ENCODE measurements at regions not wholly inside any gene's neighbourhood (a gene's known extent, or its start where the extent isn't known, plus 50 kb on each side); places are given as distances from the start of the nearest gene placed in this dataset.

DNA sequence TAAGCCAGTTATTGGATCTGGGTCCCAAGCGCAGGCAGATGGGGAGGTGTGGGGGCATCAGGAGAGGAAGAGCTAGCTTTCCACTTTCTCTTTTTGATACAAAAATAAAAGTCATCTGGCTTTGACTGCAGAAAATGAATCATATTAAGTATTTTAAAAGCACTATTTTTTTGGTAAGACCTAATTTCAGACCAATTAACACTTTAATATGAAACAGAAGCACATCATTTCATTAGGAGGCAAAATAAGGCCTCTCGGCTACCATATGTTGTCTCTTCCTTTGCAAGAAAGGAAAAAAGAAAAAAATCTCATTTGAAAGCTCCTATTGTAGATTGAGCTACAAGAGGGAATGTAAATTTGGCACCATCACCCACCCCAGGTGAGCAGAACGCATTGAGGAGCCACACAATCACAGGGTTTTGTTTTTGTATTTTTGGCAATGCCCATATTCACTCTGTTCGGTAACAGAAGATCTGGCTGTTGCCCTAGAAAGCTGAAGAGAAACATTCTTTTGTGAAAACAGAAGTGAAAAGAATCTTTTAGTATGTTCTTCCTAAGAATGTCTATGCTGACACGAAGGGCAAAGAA, 390.7 kb upstream of the ETAA1 start:
- Histone ChIP-seq H3K27ac (replicated peaks) (no peak overlapping the region), H3K27me3 (ENCODE audit: insufficient read depth, poor library complexity, severe bottlenecking) (no peaks in the 10 kb centered on the region), H3K4me3 (replicated peaks; ENCODE audit: insufficient read depth, low read length) (no peak overlapping the region)
- TF ChIP-seq, protein P1, sequence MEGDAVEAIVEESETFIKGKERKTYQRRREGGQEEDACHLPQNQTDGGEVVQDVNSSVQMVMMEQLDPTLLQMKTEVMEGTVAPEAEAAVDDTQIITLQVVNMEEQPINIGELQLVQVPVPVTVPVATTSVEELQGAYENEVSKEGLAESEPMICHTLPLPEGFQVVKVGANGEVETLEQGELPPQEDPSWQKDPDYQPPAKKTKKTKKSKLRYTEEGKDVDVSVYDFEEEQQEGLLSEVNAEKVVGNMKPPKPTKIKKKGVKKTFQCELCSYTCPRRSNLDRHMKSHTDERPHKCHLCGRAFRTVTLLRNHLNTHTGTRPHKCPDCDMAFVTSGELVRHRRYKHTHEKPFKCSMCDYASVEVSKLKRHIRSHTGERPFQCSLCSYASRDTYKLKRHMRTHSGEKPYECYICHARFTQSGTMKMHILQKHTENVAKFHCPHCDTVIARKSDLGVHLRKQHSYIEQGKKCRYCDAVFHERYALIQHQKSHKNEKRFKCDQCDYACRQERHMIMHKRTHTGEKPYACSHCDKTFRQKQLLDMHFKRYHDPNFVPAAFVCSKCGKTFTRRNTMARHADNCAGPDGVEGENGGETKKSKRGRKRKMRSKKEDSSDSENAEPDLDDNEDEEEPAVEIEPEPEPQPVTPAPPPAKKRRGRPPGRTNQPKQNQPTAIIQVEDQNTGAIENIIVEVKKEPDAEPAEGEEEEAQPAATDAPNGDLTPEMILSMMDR (IDR thresholded peaks at IDR 0.05; ENCODE audit: insufficient read depth, low read length): no peak
- TF ChIP-seq SPI1 (IDR thresholded peaks at IDR 0.05; ENCODE audit: borderline replicate concordance, low read depth): no peak
- TF ChIP-seq, protein P2, sequence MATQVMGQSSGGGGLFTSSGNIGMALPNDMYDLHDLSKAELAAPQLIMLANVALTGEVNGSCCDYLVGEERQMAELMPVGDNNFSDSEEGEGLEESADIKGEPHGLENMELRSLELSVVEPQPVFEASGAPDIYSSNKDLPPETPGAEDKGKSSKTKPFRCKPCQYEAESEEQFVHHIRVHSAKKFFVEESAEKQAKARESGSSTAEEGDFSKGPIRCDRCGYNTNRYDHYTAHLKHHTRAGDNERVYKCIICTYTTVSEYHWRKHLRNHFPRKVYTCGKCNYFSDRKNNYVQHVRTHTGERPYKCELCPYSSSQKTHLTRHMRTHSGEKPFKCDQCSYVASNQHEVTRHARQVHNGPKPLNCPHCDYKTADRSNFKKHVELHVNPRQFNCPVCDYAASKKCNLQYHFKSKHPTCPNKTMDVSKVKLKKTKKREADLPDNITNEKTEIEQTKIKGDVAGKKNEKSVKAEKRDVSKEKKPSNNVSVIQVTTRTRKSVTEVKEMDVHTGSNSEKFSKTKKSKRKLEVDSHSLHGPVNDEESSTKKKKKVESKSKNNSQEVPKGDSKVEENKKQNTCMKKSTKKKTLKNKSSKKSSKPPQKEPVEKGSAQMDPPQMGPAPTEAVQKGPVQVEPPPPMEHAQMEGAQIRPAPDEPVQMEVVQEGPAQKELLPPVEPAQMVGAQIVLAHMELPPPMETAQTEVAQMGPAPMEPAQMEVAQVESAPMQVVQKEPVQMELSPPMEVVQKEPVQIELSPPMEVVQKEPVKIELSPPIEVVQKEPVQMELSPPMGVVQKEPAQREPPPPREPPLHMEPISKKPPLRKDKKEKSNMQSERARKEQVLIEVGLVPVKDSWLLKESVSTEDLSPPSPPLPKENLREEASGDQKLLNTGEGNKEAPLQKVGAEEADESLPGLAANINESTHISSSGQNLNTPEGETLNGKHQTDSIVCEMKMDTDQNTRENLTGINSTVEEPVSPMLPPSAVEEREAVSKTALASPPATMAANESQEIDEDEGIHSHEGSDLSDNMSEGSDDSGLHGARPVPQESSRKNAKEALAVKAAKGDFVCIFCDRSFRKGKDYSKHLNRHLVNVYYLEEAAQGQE (IDR thresholded peaks at IDR 0.05; ENCODE audit: insufficient replicate concordance, low read depth): no peak
- no peak for TF ChIP-seq POLR2AphosphoS5 (IDR thresholded peaks at IDR 0.05; ENCODE audit: low read depth)
- no peak for TF ChIP-seq GABPA (IDR thresholded peaks at IDR 0.05; ENCODE audit: low read depth)
- no peak for DNase-seq (ENCODE audit: low read depth in 1 of 2, low spot score in 1 of 2)

DNA sequence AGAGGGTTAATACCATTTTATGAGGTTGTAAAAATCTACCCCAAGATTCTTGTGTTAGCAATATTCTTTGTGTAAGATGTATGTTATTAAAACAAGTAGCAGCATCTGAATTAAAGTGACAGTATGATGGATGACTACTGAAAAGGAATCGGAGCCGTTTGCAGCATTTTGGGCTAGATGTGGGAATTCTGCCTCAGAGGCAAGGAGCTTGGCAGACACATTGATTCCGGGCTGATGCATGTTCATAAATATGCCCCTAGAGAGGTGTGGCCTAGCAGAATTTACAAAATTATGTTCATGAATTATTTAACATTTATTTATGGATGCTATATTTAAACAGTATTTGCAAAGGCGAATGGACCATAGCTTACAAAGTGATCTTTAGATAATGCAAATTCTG, 389.0 kb upstream of the ETAA1 start:
- no peak overlapping the region for H3K27ac ChIP-seq (replicated peaks)

DNA sequence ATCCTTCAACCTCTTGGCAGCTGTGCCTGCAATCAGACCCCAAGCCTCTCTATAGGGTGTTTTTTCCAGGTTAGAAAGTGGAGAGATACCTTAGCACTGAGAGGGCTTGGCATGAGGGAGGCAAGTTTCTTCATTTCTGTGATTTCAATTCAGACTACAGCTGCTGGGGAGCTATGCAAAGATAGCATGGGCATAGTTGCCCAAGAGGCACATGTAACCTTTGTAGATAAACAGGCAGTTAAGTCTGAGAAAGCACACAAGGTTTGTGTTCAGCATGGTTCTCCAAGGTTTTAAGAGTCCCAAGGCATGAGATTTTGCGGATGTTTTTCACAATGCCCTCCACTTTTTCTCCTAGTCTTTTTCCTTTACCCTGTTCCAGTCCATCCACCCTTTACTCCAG, 385.0 kb upstream of the ETAA1 start:
- Histone ChIP-seq H3K27me3 (ENCODE audit: insufficient read depth, poor library complexity, severe bottlenecking) (no peaks in the 10 kb centered on the region), H3K4me3 (replicated peaks; ENCODE audit: insufficient read depth, low read length) (no peak overlapping the region), H3K27ac (replicated peaks) (no peak overlapping the region)
- TF ChIP-seq SPI1 (IDR thresholded peaks at IDR 0.05; ENCODE audit: borderline replicate concordance, low read depth) (no peak), GABPA (IDR thresholded peaks at IDR 0.05; ENCODE audit: low read depth) (no peak), POLR2AphosphoS5 (IDR thresholded peaks at IDR 0.05; ENCODE audit: low read depth) (no peak)
- TF ChIP-seq, protein P1 (IDR thresholded peaks at IDR 0.05; ENCODE audit: insufficient read depth, low read length): no peak
- TF ChIP-seq, protein P2 (IDR thresholded peaks at IDR 0.05; ENCODE audit: insufficient replicate concordance, low read depth): no peak
- DNase-seq (ENCODE audit: low read depth in 1 of 2, low spot score in 1 of 2): no peak

More for the DNA sequence above, 389.0 kb upstream of the ETAA1 start:
- no peak for DNase-seq (ENCODE audit: low read depth in 1 of 2, low spot score in 1 of 2)
- no peak overlapping the region for H3K4me3 ChIP-seq (replicated peaks; ENCODE audit: insufficient read depth, low read length)
- TF ChIP-seq POLR2AphosphoS5 (IDR thresholded peaks at IDR 0.05; ENCODE audit: low read depth) (no peak), SPI1 (IDR thresholded peaks at IDR 0.05; ENCODE audit: borderline replicate concordance, low read depth) (no peak), GABPA (IDR thresholded peaks at IDR 0.05; ENCODE audit: low read depth) (no peak)
- TF ChIP-seq, protein P1 (IDR thresholded peaks at IDR 0.05; ENCODE audit: insufficient read depth, low read length): no peak
- TF ChIP-seq, protein P2 (IDR thresholded peaks at IDR 0.05; ENCODE audit: insufficient replicate concordance, low read depth): no peak
- H3K27me3 ChIP-seq (ENCODE audit: insufficient read depth, poor library complexity, severe bottlenecking): no peaks in the 10 kb centered on the region
